NCI-H1048 (cell line): ENCODE measurements at regions not wholly inside any gene's neighbourhood (a gene's known extent, or its start where the extent isn't known, plus 50 kb on each side); places are given as distances from the start of the nearest gene placed in this dataset.

Experiments
- DNase-seq: peaks from one replicate; lab custom pipeline; 2025; lab: John Stamatoyannopoulos, UW

GRCh38 chr4:181679754-181680153 is 563.4 kb upstream of the TENM3 start:
- no peak for DNase-seq

- DNase-seq, result no peak
Measured at GRCh38 chr4:181682367-181683047, 560.7 kb upstream of the TENM3 start.

- no peak for DNase-seq
Measured at GRCh38 chr4:181684310-181684709, 558.9 kb upstream of the TENM3 start.

- DNase-seq, result no peak
Measured at GRCh38 chr4:181685461-181685860, 557.7 kb upstream of the TENM3 start.

DNA sequence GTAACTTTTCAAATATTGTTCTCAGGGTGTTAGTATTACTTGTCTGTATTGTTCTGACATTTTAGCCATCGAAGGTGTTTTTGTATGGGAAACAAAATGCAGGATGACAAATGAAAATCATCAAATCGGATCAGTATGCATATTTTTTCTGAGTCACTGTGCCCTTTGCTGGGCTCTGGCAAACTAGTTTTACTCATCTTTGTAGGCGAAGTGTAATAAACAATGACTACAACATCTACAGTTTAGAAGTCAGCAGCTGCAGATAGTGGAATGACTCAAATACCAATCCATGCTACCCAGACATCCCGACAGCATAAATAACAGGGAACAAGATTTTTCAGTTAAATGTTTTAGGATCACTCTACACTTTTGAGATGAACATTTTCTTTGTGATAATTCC is 557.3 kb upstream of the TENM3 start:
- DNase-seq, result no peak

DNA sequence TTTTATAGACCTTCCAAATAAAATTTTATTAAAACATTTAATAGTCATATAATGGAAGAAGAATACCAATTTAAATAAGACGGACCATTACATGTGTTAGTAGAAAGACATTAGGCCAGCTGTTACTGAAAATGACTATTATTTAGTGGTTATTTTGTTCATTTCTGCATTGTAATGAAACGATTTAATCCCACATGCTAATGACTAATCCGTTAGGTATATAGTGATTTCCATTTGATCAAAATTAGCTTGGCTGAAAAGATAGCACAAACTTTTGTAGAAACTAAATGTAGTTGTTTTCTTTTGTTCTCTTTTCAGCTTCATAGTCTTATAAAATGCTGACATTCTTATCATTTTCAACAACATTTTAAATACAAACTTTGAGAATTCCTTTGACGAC is 556.1 kb upstream of the TENM3 start:
- no peak for DNase-seq

- no peak for DNase-seq
Measured at GRCh38 chr4:181688432-181688831, 554.8 kb upstream of the TENM3 start.

DNA sequence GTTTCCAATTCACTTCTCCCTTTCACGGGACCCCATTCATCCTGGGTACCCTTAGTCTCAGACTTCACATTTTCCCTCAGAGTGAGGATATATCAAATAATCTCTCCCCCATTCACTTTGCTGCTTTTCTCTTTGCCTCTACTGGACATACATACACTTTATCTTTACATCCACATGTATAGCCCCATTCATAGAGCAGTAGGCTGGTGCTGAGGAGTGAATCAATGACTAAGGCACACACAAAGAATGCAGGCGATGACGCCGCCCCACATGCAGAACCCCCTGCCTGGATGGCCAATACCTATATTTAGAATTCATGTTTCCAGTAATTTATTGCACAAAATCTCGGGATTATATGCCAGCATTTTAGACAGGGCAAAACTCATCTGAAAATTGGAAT is 554.3 kb upstream of the TENM3 start:
- DNase-seq, result no peak

GRCh38 chr4:181690498-181690897 is 552.7 kb upstream of the TENM3 start:
- no peak for DNase-seq

DNA sequence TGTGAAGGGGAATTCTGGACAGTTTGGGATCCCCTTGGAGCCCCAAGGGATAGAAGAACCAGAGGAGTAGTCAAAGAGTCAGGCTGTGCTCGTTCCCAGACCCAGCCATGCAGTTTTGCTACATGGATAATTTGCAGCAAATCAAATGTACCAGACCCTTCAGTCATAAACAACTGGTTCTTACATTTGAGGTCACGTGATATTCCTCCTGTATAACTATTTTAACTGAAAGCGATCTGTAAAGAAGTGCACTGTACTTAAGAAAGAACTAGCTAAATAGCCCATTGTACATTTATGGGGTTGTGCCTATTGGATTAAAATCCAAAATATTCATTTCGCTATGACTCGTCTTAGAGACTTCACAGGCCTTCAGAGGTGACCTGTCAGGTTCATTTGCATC is 550.2 kb upstream of the TENM3 start:
- no peak for DNase-seq

DNA sequence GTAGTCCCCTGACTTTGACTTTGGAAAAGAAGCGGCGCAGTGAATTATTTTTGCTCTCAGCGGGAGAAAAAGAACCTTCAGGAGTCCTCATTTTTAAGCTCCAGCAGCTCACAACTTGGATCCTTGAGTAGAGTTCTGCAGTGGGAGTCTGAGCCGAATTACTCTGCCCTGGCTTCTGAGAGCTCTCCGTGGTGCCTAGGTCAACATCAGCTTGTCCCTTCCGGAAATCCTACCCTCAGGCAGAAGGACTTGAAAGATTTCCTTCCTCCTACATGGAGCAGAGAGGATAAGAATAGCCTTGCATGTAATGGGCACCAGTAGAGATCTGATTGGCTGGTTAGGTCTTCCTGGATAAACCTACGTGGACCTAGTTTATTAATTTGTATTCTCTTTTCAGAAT is 549.7 kb upstream of the TENM3 start:
- no peak for DNase-seq

DNA sequence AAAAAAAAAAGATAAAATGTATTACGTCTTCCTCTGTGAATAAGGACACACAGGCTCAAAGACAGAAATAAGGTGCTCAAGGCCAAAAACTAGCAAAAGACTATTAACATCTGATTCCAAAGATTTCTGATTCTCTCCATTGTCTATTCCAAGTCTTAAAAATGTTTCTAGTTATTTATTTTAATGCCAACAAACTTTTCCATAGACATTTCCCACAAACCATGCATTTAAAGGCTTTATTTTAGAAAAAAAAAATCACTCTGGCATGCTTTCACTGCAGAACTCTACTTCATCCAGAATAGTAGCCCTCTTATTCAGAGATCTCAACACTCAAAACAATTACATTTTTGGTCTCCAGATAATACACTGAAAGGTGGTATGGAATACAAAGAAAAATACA is 545.0 kb upstream of the TENM3 start:
- no peak for DNase-seq

GRCh38 chr4:181701214-181701613 is 542.0 kb upstream of the TENM3 start:
- no peak for DNase-seq

DNA sequence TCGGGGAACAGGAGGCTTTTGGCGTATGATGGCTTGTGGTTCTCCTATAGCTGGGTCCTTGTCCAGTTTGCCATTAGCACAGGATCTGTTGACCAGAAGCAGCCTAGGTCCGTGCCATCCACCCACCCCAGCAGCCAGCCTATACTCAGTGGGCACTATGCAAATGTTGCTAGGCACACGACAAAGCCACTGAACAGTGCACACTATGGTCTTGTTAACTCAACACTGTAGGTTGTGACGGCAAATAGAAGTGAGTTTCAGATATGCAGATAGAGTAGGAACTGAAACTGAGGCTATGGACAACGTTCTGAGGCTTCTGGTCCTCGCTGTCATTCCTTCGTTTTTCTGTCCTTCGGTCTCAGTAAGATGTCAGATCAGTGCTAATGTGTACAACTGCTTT is 541.3 kb upstream of the TENM3 start:
- no peak for DNase-seq

- DNase-seq, result no peak
Measured at GRCh38 chr4:181702864-181703495, 540.2 kb upstream of the TENM3 start.

DNA sequence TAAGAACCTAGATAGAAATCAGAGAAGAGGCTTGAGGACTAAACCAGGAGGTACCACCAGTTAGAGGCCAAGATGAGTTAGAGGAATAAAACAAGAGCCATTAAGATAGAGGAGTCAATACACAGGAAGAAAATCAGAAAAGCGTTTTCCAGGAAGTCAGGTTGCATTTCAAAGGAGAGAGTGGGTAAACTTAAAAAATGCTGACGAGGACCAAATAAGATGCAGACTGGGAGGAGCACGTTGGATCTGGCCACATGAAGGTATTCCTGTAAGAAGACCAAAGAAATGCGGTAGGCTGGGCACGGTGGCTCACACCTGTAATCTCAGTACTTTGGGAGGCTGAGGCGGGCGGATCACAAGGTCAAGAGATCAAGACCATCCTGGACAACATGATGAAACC is 533.1 kb upstream of the TENM3 start:
- DNase-seq, result no peak

- DNase-seq, result no peak
Measured at GRCh38 chr4:181711387-181711786, 531.8 kb upstream of the TENM3 start.

DNA sequence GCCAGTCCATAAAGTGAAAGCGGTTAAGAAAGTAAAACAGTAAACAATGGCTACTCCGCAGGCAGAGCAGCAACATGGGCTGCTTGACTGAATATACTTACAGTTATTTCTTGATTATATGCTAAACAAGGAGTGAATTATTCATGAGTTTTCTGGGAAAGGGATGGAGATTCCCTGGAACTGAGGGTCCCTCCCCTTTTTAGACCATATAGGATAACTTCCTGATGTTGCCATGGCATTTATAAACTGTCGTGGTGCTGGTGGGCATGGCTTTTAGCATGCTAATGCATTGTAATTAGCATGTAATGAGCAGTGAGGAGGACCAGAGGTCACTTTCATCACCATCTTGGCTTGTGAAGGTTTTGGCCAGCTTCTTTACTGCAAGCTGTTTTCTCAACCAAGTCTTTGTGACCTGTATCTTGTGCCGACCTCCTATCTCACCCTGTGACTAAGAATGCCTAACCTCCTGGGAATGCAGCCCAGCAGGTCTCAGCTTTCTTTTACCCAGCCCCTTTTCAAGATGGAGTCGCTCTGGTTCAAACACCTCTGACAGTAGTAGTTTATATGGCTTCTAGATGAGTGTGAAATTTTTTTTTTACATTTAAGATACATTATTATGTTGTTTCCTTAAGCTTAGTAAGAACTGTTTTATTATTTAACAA is 514.8 kb upstream of the TENM3 start:
- DNase-seq, result no peak

DNA sequence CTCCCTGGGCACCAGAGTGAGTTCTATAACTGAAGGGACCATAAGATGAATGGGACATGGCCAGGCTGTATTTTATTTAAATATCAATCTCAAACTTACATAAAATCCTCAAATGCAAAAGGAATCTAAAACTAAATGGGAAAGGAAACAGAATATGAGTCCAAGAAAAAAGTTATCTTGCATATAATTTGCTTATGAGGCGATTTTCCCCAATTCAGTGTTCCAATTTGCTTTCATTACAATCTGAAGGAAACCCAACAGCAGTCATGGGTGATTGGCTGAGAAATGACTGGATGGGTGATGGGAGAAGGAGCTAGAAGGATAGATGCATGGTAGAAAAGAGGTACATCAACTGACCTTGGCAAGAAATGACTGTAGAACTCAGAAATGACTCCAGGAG is 511.3 kb upstream of the TENM3 start:
- DNase-seq, result no peak

- no peak for DNase-seq
Measured at GRCh38 chr4:181737744-181738143, 505.5 kb upstream of the TENM3 start.

GRCh38 chr4:181739031-181739430 is 504.2 kb upstream of the TENM3 start:
- DNase-seq, result no peak

DNA sequence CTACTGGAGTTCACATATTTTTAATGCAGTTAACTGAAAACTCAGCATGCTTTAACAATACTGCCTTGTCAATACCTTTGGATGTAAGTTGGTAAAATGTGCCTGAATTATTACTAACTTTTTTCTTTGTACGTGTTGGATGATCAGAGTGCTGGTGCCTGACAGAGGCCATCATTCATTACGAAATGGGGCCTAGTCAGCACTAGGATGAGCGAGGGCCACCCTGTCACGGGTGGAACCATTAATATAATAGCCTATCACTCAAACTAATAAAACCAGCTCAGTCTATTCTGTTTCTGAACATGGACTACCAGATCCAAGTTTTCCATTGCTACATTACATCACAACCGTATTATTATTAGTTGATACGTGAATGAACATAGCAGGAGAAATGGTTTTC is 501.7 kb upstream of the TENM3 start:
- DNase-seq, result no peak

DNA sequence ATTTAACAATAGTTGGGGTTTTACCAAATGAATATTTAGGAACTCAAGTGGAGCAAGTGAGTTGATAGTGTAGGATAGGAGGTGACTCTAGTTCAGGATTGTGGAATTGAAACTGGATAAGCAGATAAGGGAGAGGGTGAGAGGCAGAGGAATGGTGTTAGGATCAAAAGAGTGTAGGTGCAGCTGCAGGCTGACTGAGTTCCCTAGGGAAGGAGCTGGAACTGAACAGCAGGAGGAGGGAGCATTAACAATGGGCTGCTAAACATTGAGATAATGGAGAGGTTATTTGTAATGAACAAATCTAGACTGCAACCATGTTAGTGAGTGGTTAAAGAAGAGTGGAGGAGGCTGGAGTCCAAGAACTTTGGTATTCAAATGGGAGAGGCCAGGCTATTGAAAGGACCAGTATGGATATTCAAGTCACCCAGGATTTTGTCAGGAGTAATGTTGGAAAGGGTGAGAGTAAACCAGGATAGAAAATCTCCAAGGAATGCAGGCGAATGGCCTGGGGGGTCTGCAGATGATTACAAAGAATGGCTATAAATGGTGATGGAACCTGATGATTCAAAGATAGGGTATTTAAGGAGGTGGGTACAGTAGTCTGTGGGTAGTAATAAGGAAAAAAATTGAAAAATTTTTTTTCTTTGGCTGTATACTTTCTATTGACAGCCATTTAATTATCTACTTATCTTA is 497.1 kb upstream of the TENM3 start:
- no peak for DNase-seq
